ENCODE measurements at regions not wholly inside any gene's neighbourhood (a gene's known extent, or its start where the extent isn't known, plus 50 kb on each side); places are given as distances from the start of the nearest gene placed in this dataset.

DNA sequence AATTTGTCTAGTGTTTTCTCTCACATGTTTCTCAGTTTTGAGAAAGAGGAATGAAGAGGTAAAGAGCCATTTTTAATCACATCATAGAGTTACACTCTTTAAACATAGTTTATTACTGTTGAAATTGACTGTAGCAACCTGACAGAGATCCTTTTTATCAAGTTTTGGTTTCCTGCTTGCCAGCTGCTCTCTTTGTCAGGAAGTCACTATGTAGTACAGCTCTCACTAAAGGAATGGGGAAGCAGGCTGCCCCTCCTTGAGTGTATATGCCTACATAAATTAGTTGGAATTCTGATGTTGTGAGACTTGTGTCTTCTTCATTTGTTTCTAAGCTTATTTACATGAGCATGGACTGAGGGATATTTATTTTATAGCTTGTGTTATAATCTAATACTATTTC lies 1274.0 kb upstream of the CELF2 start (continued):
- TF ChIP-seq, protein P1, sequence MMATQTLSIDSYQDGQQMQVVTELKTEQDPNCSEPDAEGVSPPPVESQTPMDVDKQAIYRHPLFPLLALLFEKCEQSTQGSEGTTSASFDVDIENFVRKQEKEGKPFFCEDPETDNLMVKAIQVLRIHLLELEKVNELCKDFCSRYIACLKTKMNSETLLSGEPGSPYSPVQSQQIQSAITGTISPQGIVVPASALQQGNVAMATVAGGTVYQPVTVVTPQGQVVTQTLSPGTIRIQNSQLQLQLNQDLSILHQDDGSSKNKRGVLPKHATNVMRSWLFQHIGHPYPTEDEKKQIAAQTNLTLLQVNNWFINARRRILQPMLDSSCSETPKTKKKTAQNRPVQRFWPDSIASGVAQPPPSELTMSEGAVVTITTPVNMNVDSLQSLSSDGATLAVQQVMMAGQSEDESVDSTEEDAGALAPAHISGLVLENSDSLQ (IDR thresholded peaks at IDR 0.05), result no peak
- TF ChIP-seq GATAD2B (conservative IDR thresholded peaks at IDR 0.05; ENCODE audit: low read depth) (no peak), SIN3A (IDR thresholded peaks at IDR 0.05; ENCODE audit: low read depth, low read length) (no peak), ZBED1 (IDR thresholded peaks at IDR 0.05; ENCODE audit: borderline replicate concordance) (no peak), RAD51 (IDR thresholded peaks at IDR 0.05) (no peak)
- TF ChIP-seq, protein P2, sequence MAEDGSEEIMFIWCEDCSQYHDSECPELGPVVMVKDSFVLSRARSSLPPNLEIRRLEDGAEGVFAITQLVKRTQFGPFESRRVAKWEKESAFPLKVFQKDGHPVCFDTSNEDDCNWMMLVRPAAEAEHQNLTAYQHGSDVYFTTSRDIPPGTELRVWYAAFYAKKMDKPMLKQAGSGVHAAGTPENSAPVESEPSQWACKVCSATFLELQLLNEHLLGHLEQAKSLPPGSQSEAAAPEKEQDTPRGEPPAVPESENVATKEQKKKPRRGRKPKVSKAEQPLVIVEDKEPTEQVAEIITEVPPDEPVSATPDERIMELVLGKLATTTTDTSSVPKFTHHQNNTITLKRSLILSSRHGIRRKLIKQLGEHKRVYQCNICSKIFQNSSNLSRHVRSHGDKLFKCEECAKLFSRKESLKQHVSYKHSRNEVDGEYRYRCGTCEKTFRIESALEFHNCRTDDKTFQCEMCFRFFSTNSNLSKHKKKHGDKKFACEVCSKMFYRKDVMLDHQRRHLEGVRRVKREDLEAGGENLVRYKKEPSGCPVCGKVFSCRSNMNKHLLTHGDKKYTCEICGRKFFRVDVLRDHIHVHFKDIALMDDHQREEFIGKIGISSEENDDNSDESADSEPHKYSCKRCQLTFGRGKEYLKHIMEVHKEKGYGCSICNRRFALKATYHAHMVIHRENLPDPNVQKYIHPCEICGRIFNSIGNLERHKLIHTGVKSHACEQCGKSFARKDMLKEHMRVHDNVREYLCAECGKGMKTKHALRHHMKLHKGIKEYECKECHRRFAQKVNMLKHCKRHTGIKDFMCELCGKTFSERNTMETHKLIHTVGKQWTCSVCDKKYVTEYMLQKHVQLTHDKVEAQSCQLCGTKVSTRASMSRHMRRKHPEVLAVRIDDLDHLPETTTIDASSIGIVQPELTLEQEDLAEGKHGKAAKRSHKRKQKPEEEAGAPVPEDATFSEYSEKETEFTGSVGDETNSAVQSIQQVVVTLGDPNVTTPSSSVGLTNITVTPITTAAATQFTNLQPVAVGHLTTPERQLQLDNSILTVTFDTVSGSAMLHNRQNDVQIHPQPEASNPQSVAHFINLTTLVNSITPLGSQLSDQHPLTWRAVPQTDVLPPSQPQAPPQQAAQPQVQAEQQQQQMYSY (CRISPR knock-in tag; IDR thresholded peaks at IDR 0.05), result no peak
- TF ChIP-seq, protein P3, sequence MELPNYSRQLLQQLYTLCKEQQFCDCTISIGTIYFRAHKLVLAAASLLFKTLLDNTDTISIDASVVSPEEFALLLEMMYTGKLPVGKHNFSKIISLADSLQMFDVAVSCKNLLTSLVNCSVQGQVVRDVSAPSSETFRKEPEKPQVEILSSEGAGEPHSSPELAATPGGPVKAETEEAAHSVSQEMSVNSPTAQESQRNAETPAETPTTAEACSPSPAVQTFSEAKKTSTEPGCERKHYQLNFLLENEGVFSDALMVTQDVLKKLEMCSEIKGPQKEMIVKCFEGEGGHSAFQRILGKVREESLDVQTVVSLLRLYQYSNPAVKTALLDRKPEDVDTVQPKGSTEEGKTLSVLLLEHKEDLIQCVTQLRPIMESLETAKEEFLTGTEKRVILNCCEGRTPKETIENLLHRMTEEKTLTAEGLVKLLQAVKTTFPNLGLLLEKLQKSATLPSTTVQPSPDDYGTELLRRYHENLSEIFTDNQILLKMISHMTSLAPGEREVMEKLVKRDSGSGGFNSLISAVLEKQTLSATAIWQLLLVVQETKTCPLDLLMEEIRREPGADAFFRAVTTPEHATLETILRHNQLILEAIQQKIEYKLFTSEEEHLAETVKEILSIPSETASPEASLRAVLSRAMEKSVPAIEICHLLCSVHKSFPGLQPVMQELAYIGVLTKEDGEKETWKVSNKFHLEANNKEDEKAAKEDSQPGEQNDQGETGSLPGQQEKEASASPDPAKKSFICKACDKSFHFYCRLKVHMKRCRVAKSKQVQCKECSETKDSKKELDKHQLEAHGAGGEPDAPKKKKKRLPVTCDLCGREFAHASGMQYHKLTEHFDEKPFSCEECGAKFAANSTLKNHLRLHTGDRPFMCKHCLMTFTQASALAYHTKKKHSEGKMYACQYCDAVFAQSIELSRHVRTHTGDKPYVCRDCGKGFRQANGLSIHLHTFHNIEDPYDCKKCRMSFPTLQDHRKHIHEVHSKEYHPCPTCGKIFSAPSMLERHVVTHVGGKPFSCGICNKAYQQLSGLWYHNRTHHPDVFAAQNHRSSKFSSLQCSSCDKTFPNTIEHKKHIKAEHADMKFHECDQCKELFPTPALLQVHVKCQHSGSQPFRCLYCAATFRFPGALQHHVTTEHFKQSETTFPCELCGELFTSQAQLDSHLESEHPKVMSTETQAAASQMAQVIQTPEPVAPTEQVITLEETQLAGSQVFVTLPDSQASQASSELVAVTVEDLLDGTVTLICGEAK (IDR thresholded peaks at IDR 0.05; ENCODE audit: borderline replicate concordance), result no peak
- TF ChIP-seq, protein P4, sequence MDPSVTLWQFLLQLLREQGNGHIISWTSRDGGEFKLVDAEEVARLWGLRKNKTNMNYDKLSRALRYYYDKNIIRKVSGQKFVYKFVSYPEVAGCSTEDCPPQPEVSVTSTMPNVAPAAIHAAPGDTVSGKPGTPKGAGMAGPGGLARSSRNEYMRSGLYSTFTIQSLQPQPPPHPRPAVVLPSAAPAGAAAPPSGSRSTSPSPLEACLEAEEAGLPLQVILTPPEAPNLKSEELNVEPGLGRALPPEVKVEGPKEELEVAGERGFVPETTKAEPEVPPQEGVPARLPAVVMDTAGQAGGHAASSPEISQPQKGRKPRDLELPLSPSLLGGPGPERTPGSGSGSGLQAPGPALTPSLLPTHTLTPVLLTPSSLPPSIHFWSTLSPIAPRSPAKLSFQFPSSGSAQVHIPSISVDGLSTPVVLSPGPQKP (IDR thresholded peaks at IDR 0.05; ENCODE audit: low read depth, low read length), result no peak
- TF ChIP-seq, protein P5, sequence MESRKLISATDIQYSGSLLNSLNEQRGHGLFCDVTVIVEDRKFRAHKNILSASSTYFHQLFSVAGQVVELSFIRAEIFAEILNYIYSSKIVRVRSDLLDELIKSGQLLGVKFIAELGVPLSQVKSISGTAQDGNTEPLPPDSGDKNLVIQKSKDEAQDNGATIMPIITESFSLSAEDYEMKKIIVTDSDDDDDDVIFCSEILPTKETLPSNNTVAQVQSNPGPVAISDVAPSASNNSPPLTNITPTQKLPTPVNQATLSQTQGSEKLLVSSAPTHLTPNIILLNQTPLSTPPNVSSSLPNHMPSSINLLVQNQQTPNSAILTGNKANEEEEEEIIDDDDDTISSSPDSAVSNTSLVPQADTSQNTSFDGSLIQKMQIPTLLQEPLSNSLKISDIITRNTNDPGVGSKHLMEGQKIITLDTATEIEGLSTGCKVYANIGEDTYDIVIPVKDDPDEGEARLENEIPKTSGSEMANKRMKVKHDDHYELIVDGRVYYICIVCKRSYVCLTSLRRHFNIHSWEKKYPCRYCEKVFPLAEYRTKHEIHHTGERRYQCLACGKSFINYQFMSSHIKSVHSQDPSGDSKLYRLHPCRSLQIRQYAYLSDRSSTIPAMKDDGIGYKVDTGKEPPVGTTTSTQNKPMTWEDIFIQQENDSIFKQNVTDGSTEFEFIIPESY (IDR thresholded peaks at IDR 0.05), result no peak
